Endothelial cell of umbilical vein (primary cell): ENCODE measurements at regions not wholly inside any gene's neighbourhood (a gene's known extent, or its start where the extent isn't known, plus 50 kb on each side); places are given as distances from the start of the nearest gene placed in this dataset.

Experiments
- BruUV-seq: library from RNA; stranded (reverse); fragments of 400-500 nt; replicated peaks from 2 replicates; lab custom pipeline; 2021; lab: Mats Ljungman, UMichigan
- CTCF ChIA-PET: fragments of 300-600, 350-600 bp; sonication (Branson Sonifier 250); formaldehyde crosslinking; loops from one replicate; lab custom pipeline; 2021; ENCODE audit warnings: antibody characterized with exemption, inconsistent platforms; lab: Charles Lee
- POLR2A ChIA-PET: fragments of 300-600, 350-600 bp; sonication (Branson Sonifier 250); formaldehyde crosslinking; loops from one replicate; lab custom pipeline; 2021; ENCODE audit warnings: antibody characterized with exemption, inconsistent platforms; lab: Charles Lee
- DNase-seq: peaks from one replicate; pipeline ENCODE4 v3.0.0-alpha.2; 2011; ENCODE audit warnings: low read depth, low spot score
- FAIRE-seq: peaks from 2 replicates; lab custom pipeline; 2011; peaks lifted over from hg19 to GRCh38; lab: Jason Lieb, UNC
- H2AFZ ChIP-seq: 2 replicates; pipeline ENCODE4 v1.6.0; 2012; ENCODE audit warnings: low read depth, low read length, control low read depth, inconsistent platforms
- H3K27ac ChIP-seq: 2 replicates; pipeline ENCODE4 v1.5.1; 2011; ENCODE audit warnings: low read depth, mild to moderate bottlenecking, control low read depth, low read length, moderate library complexity; ENCODE audit not compliant: insufficient read depth
- H3K27me3 ChIP-seq, 2 experiments: 2 replicates each; pipeline versions ENCODE4 v1.6.0 to v1.6.1; 2011; ENCODE audit warnings: low read length in 2 of 2, mixed read lengths in 1 of 2; ENCODE audit not compliant: control insufficient read depth in 2 of 2, insufficient read depth in 2 of 2
- H3K36me3 ChIP-seq, 2 experiments: 2 replicates in 1 of 2; 3 replicates in 1 of 2; pipeline ENCODE4 v1.5.1; 2011; ENCODE audit warnings: low read length in 2 of 2, mild to moderate bottlenecking in 1 of 2, moderate library complexity in 1 of 2; ENCODE audit not compliant: control insufficient read depth in 2 of 2, insufficient read depth in 2 of 2; ENCODE audit errors: extremely low read depth in 1 of 2
- H3K4me1 ChIP-seq: 3 replicates; pipeline ENCODE4 v1.5.1; 2011; ENCODE audit warnings: mild to moderate bottlenecking, low read length; ENCODE audit not compliant: control insufficient read depth, insufficient read depth; ENCODE audit errors: extremely low read depth
- H3K4me2 ChIP-seq: 2 replicates; pipeline ENCODE4 v1.6.1; 2011; ENCODE audit warnings: low read length, control low read depth, mixed read lengths; ENCODE audit not compliant: insufficient read depth
- H3K4me3 ChIP-seq, 3 experiments: fragments of 200-600 bp in 1 of 3; sonication (generic), shearing (Covaris generic) in 1 of 3; replicated peaks in 1 of 3; 2 replicates each; pipeline ENCODE4 v1.5.1; 2011 to 2016; ENCODE audit warnings: control low read depth in 3 of 3, low read length in 3 of 3, mild to moderate bottlenecking in 2 of 3, inconsistent platforms in 1 of 3, low read depth in 1 of 3, moderate library complexity in 1 of 3; ENCODE audit not compliant: insufficient read depth in 1 of 3
- H3K79me2 ChIP-seq: 2 replicates; pipeline ENCODE4 v1.6.0; 2012; ENCODE audit warnings: low read length, inconsistent platforms; ENCODE audit not compliant: control insufficient read depth, insufficient read depth
- H3K9ac ChIP-seq: replicated peaks from 2 replicates; pipeline ENCODE3; 2011; ENCODE audit warnings: low read length, control low read depth; ENCODE audit not compliant: insufficient read depth; ENCODE audit errors: extremely low read depth
- H3K9me1 ChIP-seq: replicated peaks from 3 replicates; pipeline ENCODE4 v1.6.0; 2011; ENCODE audit warnings: mild to moderate bottlenecking, low read length; ENCODE audit not compliant: control insufficient read depth, insufficient read depth; ENCODE audit errors: extremely low read depth
- H3K9me3 ChIP-seq: replicated peaks from 2 replicates; pipeline ENCODE4 v1.5.1; 2012; ENCODE audit warnings: low read length, inconsistent platforms; ENCODE audit not compliant: control insufficient read depth, insufficient read depth
- H4K20me1 ChIP-seq: replicated peaks from 2 replicates; pipeline ENCODE3; 2011; ENCODE audit warnings: mild to moderate bottlenecking, low read length; ENCODE audit not compliant: control insufficient read depth, insufficient read depth; ENCODE audit errors: extremely low read depth
- EZH2 ChIP-seq: IDR thresholded peaks from 2 replicates; pipeline ENCODE4 v1.6.1; 2012; ENCODE audit warnings: borderline replicate concordance, low read depth, mild to moderate bottlenecking, moderate library complexity, low read length, inconsistent platforms; ENCODE audit not compliant: severe bottlenecking
- FOS ChIP-seq: IDR thresholded peaks from 2 replicates; pipeline ENCODE4 v1.6.1; 2011; ENCODE audit warnings: mild to moderate bottlenecking, low read length, moderate library complexity, borderline replicate concordance; ENCODE audit not compliant: insufficient read depth
- GATA2 ChIP-seq: IDR thresholded peaks from 2 replicates; pipeline ENCODE4 v1.7.0; 2011; ENCODE audit warnings: low read depth, mild to moderate bottlenecking, moderate library complexity, mixed read lengths, low read length; ENCODE audit not compliant: insufficient read length, insufficient read depth
- JUN ChIP-seq: IDR thresholded peaks from 2 replicates; pipeline ENCODE4 v1.6.1; 2011; ENCODE audit warnings: borderline replicate concordance, low read depth; ENCODE audit not compliant: insufficient read length, insufficient read depth
- MYC ChIP-seq: IDR thresholded peaks from one replicate; pipeline ENCODE4 v1.6.1; 2011; ENCODE audit warnings: mild to moderate bottlenecking, low read depth, low read length
- POLR2A ChIP-seq: IDR thresholded peaks from 2 replicates; pipeline ENCODE4 v1.6.1; 2012; ENCODE audit warnings: low read depth, mild to moderate bottlenecking, control low read depth, low read length
- POLR2AphosphoS5 ChIP-seq: IDR thresholded peaks from 2 replicates; pipeline ENCODE4 v1.6.1; 2012; ENCODE audit warnings: low read depth, mild to moderate bottlenecking, control low read depth, low read length, moderate library complexity; ENCODE audit not compliant: insufficient read depth
- dilution Hi-C: fragments of 300-500 bp; cut with MboI; formaldehyde crosslinking; loops from one replicate; pipeline ENCODE4 v1.15.0; 2019; ENCODE audit warnings: low sequenced_read_pairs; ENCODE audit not compliant: extremely low pct_ligation_motif_present
- intact Hi-C: fragments of 100-400 bp; cut with micrococcal nuclease; formaldehyde crosslinking; loops from one replicate; pipeline ENCODE4 v1.10.0; 2022
- TF ChIP-seq, protein P1 (sequence below), 2 donors: IDR thresholded peaks; 1 replicate in 1 of 2; 2 replicates in 1 of 2; pipeline ENCODE4 v1.5.1; 2011; ENCODE audit warnings: low read length in 2 of 2, mild to moderate bottlenecking in 2 of 2, moderate library complexity in 2 of 2, control low read depth in 1 of 2, inconsistent platforms in 1 of 2, low read depth in 1 of 2; ENCODE audit not compliant: insufficient read depth in 1 of 2; ENCODE audit errors: extremely low read depth in 1 of 2
- TF ChIP-seq, protein P2 (sequence below): IDR thresholded peaks from 2 replicates; pipeline ENCODE4 v1.6.1; 2011; ENCODE audit not compliant: insufficient read depth, insufficient read length

- CTCF ChIA-PET: no interaction called here
- H3K36me3 ChIP-seq: no peaks in the 10 kb centered on the region
- dilution Hi-C loops: no loop called here
- H3K79me2 ChIP-seq: no peaks in the 10 kb centered on the region
- H3K27me3 ChIP-seq: no peaks in the 10 kb centered on the region
- intact Hi-C loops: no loop called here
- no peaks in the 10 kb centered on the region for H3K9me1 ChIP-seq
- TF ChIP-seq JUN (no peak), GATA2 (no peak), MYC (no peak), POLR2AphosphoS5 (no peak), EZH2 (no peak), FOS (no peak), POLR2A (no peak)
- TF ChIP-seq, protein P1, sequence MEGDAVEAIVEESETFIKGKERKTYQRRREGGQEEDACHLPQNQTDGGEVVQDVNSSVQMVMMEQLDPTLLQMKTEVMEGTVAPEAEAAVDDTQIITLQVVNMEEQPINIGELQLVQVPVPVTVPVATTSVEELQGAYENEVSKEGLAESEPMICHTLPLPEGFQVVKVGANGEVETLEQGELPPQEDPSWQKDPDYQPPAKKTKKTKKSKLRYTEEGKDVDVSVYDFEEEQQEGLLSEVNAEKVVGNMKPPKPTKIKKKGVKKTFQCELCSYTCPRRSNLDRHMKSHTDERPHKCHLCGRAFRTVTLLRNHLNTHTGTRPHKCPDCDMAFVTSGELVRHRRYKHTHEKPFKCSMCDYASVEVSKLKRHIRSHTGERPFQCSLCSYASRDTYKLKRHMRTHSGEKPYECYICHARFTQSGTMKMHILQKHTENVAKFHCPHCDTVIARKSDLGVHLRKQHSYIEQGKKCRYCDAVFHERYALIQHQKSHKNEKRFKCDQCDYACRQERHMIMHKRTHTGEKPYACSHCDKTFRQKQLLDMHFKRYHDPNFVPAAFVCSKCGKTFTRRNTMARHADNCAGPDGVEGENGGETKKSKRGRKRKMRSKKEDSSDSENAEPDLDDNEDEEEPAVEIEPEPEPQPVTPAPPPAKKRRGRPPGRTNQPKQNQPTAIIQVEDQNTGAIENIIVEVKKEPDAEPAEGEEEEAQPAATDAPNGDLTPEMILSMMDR (IDR thresholded peaks at IDR 0.05; ENCODE audit: extremely low read depth in 1 of 2, insufficient read depth in 1 of 2, low read depth in 1 of 2, low read length in 2 of 2): no peak
- TF ChIP-seq, protein P2, sequence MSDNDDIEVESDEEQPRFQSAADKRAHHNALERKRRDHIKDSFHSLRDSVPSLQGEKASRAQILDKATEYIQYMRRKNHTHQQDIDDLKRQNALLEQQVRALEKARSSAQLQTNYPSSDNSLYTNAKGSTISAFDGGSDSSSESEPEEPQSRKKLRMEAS: no peak
- H3K4me3 ChIP-seq: no peak overlapping the region
- H3K27ac ChIP-seq: no peak overlapping the region
- no peak overlapping the region for H2AFZ ChIP-seq
- H3K4me2 ChIP-seq: no peak overlapping the region
- FAIRE-seq (no peak), DNase-seq (no peak)
- H4K20me1 ChIP-seq: no peaks in the 10 kb centered on the region
- BruUV-seq: no TSS peak
- no peak overlapping the region for H3K9ac ChIP-seq
- POLR2A ChIA-PET: no interaction called here
- H3K9me3 ChIP-seq: no peaks in the 10 kb centered on the region
- H3K4me1 ChIP-seq: no peaks in the 10 kb centered on the region
Measured at GRCh38 chr2:152870239-152870638, 151.8 kb downstream of the ARL6IP6 start.
